Esophagus squamous epithelium (tissue), 4 donors: ENCODE measurements at regions not wholly inside any gene's neighbourhood (a gene's known extent, or its start where the extent isn't known, plus 50 kb on each side); places are given as distances from the start of the nearest gene placed in this dataset.

Source experiments
- POLR2A ChIP-seq, 4 donors: fragments of 450-650 bp; IDR thresholded peaks; one replicate each; pipeline ENCODE4 v1.6.1; 2017; ENCODE audit warnings: antibody characterized with exemption in 4 of 4, mild to moderate bottlenecking in 4 of 4, moderate library complexity in 3 of 4
- TF ChIP-seq, protein P1 (sequence below), 6 experiments: fragments of 450-650 bp in 4 of 6; fragments of 200-600 bp in 2 of 6; sonication (generic) in 2 of 6; IDR thresholded peaks; one replicate each; pipeline ENCODE4 v1.5.1; 2016 to 2019; ENCODE audit warnings: antibody characterized with exemption in 6 of 6, mild to moderate bottlenecking in 4 of 6, moderate library complexity in 4 of 6

DNA sequence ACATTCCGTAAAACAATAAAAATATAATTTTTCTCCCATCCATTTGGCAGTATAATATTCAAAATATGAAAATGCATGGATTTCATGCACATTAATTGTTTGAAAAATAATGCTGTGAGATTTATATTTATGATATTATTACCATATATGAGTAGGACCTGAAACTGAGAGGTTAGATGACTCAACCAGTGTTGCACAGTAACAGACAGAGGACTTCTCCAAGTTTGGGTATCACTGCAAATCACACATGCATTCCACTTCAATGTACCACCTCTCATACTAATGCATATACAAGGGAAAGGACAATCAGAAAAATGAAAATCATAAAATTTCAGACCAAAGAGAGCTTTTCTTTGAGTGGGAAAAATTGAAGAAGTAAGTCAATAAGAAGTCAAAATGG lies 269.5 kb downstream of the SOCS6 start:
- TF ChIP-seq, protein P1, sequence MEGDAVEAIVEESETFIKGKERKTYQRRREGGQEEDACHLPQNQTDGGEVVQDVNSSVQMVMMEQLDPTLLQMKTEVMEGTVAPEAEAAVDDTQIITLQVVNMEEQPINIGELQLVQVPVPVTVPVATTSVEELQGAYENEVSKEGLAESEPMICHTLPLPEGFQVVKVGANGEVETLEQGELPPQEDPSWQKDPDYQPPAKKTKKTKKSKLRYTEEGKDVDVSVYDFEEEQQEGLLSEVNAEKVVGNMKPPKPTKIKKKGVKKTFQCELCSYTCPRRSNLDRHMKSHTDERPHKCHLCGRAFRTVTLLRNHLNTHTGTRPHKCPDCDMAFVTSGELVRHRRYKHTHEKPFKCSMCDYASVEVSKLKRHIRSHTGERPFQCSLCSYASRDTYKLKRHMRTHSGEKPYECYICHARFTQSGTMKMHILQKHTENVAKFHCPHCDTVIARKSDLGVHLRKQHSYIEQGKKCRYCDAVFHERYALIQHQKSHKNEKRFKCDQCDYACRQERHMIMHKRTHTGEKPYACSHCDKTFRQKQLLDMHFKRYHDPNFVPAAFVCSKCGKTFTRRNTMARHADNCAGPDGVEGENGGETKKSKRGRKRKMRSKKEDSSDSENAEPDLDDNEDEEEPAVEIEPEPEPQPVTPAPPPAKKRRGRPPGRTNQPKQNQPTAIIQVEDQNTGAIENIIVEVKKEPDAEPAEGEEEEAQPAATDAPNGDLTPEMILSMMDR (IDR thresholded peaks at IDR 0.05): no peak
- no peak for TF ChIP-seq POLR2A (IDR thresholded peaks at IDR 0.05)
